ENCODE measurements at regions not wholly inside any gene's neighbourhood (a gene's known extent, or its start where the extent isn't known, plus 50 kb on each side); places are given as distances from the start of the nearest gene placed in this dataset.

GRCh38 chr3:118809696-118810498, 224.7 kb downstream of the IGSF11 start:
- TF ChIP-seq CTCF (IDR thresholded peaks at IDR 0.05) (no peak), POLR2A (IDR thresholded peaks at IDR 0.05) (no peak)
